ENCODE measurements at regions not wholly inside any gene's neighbourhood (a gene's known extent, or its start where the extent isn't known, plus 50 kb on each side); places are given as distances from the start of the nearest gene placed in this dataset.

DNA sequence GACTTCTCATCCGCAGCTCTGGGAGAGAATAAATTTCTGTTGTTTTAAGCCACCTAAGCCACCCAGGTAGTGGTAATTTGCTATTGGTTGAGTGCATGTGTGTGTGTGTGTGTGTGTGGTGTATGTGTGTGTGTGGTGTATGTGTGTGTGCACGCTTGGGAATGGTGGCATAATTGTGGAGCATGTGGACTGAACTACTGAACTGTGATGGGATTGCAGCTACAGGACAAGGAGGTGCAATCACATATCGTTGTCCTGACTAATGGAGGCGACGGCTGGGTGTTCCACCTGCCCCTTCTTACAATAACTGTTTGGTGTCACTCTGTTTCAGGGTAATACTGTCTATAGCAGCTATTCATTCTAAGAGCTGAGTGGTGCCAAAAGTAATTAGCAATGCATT is 448.7 kb upstream of the PFKP start:
- intact Hi-C loops (cut with DNase I): no loop called here

DNA sequence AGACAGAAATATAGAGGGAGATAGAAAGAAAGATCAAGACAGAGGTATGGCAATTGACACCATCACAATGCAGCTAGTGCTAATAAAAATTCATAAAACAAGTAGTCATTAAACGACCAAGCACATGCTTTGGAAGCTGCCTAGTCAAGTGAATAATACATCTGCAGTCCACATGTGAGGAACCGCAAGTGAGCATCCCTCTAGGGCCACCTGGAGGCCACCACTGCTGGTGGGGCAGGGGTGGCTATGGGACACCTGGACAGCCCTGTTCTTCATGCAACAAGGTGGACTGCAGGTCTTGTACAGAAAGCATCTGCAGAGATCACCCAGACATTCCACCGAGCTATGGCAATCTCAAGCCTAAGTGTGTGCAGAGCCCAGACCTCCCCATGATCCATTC is 451.1 kb upstream of the PFKP start:
- no peaks in the 10 kb centered on the region for H3K36me3 ChIP-seq
- H3K9me3 ChIP-seq: no peaks in the 10 kb centered on the region
- TF ChIP-seq POLR2A (IDR thresholded peaks at IDR 0.05) (no peak), POLR2AphosphoS5 (IDR thresholded peaks at IDR 0.05; ENCODE audit: insufficient read depth in 1 of 2, low read depth in 1 of 2) (no peak)
- TF ChIP-seq, protein P1, sequence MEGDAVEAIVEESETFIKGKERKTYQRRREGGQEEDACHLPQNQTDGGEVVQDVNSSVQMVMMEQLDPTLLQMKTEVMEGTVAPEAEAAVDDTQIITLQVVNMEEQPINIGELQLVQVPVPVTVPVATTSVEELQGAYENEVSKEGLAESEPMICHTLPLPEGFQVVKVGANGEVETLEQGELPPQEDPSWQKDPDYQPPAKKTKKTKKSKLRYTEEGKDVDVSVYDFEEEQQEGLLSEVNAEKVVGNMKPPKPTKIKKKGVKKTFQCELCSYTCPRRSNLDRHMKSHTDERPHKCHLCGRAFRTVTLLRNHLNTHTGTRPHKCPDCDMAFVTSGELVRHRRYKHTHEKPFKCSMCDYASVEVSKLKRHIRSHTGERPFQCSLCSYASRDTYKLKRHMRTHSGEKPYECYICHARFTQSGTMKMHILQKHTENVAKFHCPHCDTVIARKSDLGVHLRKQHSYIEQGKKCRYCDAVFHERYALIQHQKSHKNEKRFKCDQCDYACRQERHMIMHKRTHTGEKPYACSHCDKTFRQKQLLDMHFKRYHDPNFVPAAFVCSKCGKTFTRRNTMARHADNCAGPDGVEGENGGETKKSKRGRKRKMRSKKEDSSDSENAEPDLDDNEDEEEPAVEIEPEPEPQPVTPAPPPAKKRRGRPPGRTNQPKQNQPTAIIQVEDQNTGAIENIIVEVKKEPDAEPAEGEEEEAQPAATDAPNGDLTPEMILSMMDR (IDR thresholded peaks at IDR 0.05): no peak
- intact Hi-C loops (cut with DNase I): no loop called here
- H3K27ac ChIP-seq: no peak overlapping the region
- H3K4me3 ChIP-seq: no peak overlapping the region
- no peaks in the 10 kb centered on the region for H3K27me3 ChIP-seq
- no peak for DNase-seq (ENCODE audit: extremely low spot score in 2 of 2)
- no peaks in the 10 kb centered on the region for H3K4me1 ChIP-seq

More for the DNA sequence above, 448.7 kb upstream of the PFKP start:
- no peaks in the 10 kb centered on the region for H3K4me1 ChIP-seq
- TF ChIP-seq, protein P1 (IDR thresholded peaks at IDR 0.05): no peak
- TF ChIP-seq POLR2A (IDR thresholded peaks at IDR 0.05): no peak
- no peak for TF ChIP-seq POLR2AphosphoS5 (IDR thresholded peaks at IDR 0.05; ENCODE audit: insufficient read depth in 1 of 2, low read depth in 1 of 2)
- H3K9me3 ChIP-seq: no peaks in the 10 kb centered on the region
- H3K27ac ChIP-seq: no peak overlapping the region
- DNase-seq (ENCODE audit: extremely low spot score in 2 of 2): no peak
- no peak overlapping the region for H3K4me3 ChIP-seq
- H3K36me3 ChIP-seq: no peaks in the 10 kb centered on the region
- no peaks in the 10 kb centered on the region for H3K27me3 ChIP-seq

DNA sequence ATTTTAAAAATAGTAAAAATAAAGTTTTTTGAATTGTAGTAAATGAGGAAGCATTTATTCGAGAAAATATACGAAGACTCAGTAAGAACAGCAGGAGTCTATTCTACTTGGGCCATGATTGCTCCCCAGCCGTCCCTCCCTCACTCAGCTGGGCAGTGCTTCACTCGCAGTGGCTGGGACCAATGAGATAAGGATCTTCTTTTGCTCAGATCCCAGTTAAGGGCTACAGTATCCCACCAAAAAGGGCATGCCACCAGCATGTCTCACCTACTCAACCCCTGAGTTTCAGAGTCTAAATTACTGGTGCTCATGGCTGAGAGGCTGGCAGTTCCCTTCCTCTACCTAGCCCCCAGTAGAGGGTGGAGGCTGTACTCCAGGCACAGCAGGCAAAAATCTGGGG is 455.7 kb upstream of the PFKP start:
- H3K4me1 ChIP-seq: no peaks in the 10 kb centered on the region
- intact Hi-C loops (cut with DNase I): no loop called here
- TF ChIP-seq POLR2A (IDR thresholded peaks at IDR 0.05): no peak
- TF ChIP-seq, protein P1 (IDR thresholded peaks at IDR 0.05): no peak
- TF ChIP-seq POLR2AphosphoS5 (IDR thresholded peaks at IDR 0.05; ENCODE audit: insufficient read depth in 1 of 2, low read depth in 1 of 2): no peak

DNA sequence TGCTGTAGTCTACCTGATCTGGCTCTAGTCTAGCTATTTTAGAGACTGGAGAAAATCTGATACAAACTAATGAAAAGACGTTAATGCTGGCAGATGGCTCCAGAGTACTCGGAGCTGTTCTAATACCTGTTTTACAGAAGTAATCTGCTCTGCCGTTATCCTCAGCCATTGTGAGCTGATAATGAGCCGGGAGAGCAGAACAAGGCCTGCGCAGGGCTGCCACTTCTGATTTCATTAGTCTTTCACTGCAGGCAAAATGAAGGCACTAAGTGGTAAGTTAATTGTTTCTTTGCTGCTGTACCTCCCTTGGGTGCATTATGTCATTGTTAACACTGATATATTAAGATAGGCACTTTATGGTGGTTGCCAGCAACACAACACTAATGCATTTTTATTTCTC is 456.4 kb upstream of the PFKP start:
- no peak overlapping the region for H3K27ac ChIP-seq
- intact Hi-C loops (cut with DNase I): no loop called here
- no peaks in the 10 kb centered on the region for H3K27me3 ChIP-seq
- H3K36me3 ChIP-seq: no peaks in the 10 kb centered on the region
- DNase-seq (ENCODE audit: extremely low spot score in 2 of 2): no peak
- no peak overlapping the region for H3K4me3 ChIP-seq
- H3K9me3 ChIP-seq: no peaks in the 10 kb centered on the region
- TF ChIP-seq, protein P1 (IDR thresholded peaks at IDR 0.05): no peak
- no peak for TF ChIP-seq POLR2A (IDR thresholded peaks at IDR 0.05)
- TF ChIP-seq POLR2AphosphoS5 (IDR thresholded peaks at IDR 0.05; ENCODE audit: insufficient read depth in 1 of 2, low read depth in 1 of 2): no peak
- no peaks in the 10 kb centered on the region for H3K4me1 ChIP-seq

More for the DNA sequence above, 455.7 kb upstream of the PFKP start:
- Histone ChIP-seq H3K4me3 (no peak overlapping the region), H3K9me3 (no peaks in the 10 kb centered on the region), H3K27me3 (no peaks in the 10 kb centered on the region), H3K36me3 (no peaks in the 10 kb centered on the region), H3K27ac (no peak overlapping the region)
- no peak for DNase-seq (ENCODE audit: extremely low spot score in 2 of 2)

DNA sequence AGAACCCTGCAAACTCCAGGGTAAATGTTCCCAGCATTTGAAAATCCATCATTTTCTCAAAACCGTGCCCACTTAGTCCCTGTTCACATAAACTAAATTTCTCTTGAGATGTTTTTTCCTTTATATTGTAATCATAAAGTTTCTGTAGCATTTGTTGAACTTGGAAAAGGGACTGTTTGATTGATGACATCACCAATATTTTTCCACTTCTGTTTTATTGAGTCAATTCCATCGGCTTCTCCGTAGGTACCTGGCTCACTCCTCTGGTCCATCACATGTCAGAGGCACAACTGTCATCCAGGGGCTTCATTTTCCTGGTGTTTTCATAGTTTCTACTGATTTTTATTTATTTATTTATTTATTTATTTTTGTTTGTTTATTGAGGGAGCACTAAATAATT is 462.5 kb upstream of the PFKP start:
- Histone ChIP-seq H3K27me3 (no peaks in the 10 kb centered on the region), H3K4me3 (no peak overlapping the region), H3K9me3 (no peaks in the 10 kb centered on the region), H3K27ac (no peak overlapping the region), H3K4me1 (no peaks in the 10 kb centered on the region), H3K36me3 (no peaks in the 10 kb centered on the region)
- intact Hi-C loops (cut with DNase I): no loop called here
- TF ChIP-seq POLR2A (IDR thresholded peaks at IDR 0.05): no peak
- TF ChIP-seq POLR2AphosphoS5 (IDR thresholded peaks at IDR 0.05; ENCODE audit: insufficient read depth in 1 of 2, low read depth in 1 of 2): no peak
- TF ChIP-seq, protein P1 (IDR thresholded peaks at IDR 0.05): no peak
- DNase-seq (ENCODE audit: extremely low spot score in 2 of 2): no peak
